GM10266 (cell line): ENCODE measurements at regions not wholly inside any gene's neighbourhood (a gene's known extent, or its start where the extent isn't known, plus 50 kb on each side); places are given as distances from the start of the nearest gene placed in this dataset.

Experiments
- DNase-seq: peaks from one replicate; pipeline ENCODE4 v3.0.0; 2012; ENCODE audit errors: extremely low spot score
- TF ChIP-seq, protein P1 (sequence below): IDR thresholded peaks from 2 replicates; pipeline ENCODE4 v1.5.1; 2012; ENCODE audit warnings: mild to moderate bottlenecking, low read depth; ENCODE audit not compliant: control insufficient read depth, insufficient read depth; ENCODE audit errors: missing control alignments

DNA sequence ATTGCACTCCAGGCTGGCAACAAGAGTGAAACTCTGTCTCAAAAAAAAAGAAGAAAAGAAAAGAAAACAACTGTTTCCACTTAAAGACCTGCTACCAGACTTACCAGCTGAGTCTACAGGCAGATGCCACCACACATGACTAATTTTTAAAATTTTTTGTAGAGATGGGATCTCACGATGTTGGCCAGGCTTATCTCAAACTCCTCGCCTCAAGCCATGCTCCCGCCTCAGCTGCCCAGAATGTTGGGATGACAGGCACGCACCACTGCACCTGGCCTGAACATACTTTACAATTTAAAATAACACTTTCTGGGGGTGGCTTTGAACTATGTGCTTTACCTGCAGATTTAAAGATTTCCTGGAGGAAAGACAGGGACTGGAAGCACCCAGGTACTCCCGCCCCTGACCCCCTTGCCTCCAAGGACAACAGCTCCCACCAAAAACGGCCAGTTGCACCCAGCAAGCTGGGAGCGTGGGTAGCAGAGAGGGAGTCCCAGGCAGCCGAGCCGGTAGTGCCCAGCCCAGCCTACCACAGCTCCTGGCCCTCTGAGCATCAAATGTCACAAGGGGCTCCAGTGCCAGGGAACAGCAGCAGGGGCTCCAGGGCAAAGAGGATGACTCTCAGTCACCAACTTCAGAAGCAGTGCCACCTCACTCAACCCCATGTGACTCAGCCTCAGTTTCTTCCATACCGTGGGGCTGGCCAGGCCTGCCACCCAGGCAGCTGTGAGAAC, 262.9 kb downstream of the PARN start:
- TF ChIP-seq, protein P1, sequence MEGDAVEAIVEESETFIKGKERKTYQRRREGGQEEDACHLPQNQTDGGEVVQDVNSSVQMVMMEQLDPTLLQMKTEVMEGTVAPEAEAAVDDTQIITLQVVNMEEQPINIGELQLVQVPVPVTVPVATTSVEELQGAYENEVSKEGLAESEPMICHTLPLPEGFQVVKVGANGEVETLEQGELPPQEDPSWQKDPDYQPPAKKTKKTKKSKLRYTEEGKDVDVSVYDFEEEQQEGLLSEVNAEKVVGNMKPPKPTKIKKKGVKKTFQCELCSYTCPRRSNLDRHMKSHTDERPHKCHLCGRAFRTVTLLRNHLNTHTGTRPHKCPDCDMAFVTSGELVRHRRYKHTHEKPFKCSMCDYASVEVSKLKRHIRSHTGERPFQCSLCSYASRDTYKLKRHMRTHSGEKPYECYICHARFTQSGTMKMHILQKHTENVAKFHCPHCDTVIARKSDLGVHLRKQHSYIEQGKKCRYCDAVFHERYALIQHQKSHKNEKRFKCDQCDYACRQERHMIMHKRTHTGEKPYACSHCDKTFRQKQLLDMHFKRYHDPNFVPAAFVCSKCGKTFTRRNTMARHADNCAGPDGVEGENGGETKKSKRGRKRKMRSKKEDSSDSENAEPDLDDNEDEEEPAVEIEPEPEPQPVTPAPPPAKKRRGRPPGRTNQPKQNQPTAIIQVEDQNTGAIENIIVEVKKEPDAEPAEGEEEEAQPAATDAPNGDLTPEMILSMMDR: no peak
- DNase-seq: no peak

DNA sequence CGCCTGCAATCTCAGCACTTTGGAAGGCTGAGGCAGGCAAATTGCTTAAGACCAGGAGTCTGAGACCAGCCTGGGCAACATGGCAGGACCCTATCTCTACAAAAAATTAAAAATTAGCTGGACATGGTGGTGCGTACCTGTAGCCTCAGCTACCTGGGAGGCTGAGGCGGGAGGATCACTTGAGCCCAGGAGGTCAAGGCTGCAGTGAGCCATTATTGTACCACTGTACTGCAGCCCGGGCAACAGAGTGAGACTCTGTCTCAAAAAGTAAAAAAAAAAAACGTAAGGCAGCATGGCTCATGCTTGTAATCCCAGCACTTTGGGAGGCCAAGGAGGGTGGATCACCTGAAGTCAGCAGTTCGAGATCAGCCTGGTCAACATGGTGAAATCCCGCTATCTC, 263.6 kb downstream of the PARN start:
- TF ChIP-seq, protein P1: no peak
- no peak for DNase-seq

DNA sequence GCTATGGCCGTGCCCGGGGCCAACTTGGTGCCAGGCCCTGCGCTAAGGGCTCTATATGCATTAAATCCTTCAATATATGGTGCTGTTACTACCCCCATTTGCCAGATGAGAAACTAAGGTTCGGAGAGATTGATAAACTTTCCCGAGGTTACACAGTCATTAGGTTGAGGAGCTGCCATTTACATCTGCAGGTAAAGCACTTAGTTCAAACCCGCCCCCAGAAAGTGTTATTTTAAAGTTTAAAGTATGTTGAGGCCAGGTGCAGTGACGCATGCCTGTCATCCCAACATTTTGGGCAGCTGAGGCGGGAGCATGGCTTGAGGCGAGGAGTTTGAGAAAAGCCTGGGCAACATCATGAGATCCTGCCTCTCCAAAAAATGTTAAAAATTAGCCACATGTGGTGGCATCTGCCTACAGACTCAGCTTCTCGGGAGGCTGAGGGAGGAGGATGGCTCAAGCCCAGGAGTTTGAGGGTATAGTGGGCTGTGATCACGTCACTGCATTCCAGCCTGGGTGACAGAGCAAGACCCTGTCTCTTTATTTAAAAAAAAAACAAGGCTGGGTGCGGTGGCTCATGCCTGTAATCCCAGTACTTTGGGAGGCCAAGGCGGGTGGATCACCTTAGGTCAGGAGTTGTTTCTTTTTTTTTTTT, 264.7 kb downstream of the PARN start:
- DNase-seq: no peak
- TF ChIP-seq, protein P1: no peak

- TF ChIP-seq, protein P1: peak; percentile 20
- DNase-seq: no peak
These were observed 265.5 kb downstream of the PARN start for GRCh38 chr16:14364386-14365199.

DNA sequence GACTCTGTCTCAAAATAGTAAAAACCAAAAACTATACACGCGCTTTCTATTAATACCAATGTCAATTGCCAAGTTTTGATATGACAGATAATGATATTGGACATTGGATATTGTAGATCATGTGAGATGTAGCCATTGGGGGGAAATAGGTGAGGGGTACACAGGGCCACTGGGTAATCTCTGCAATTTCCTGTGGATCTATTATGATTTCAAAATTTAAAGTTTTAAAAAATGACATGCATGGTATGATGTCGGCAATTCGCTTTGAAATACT, 266.0 kb downstream of the PARN start:
- TF ChIP-seq, protein P1: no peak
- DNase-seq: no peak

DNA sequence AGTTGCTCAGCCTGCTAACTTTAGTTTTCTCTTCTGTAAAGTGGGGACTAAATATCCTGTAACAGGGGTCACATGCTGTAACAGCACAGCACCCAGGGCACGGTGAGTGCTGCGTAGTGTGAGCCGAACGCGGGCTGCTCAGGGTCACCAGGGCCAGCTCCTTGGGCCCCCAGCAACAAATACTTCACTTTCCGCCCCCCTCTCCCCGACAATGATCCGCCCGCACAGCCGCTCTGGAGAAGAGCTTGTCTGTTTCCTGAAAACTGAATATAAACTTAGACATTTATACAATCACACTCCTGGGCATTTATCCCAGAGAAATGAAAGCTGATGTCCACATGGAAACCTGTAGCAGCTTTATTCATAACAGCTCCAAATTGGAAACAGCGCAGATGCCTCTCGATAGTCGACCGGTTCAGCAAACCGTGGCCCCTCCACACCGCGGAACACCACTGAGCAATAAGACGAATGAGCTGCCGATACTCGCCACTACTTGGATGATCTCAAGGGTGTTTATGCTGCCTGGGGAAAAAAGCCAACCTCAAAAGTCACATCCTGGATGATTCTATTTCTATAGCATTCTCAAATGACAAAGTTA, 267.2 kb downstream of the PARN start:
- TF ChIP-seq, protein P1: no peak

More for the DNA sequence above, 267.2 kb downstream of the PARN start:
- DNase-seq: no peak
